ENCODE measurements at regions not wholly inside any gene's neighbourhood (a gene's known extent, or its start where the extent isn't known, plus 50 kb on each side); places are given as distances from the start of the nearest gene placed in this dataset.

GRCh38 chr2:72004201-72004915 is 143.3 kb downstream of the CYP26B1 start:
- no peak for TF ChIP-seq DPF2 (IDR thresholded peaks at IDR 0.05)
- no peak for TF ChIP-seq MXI1 (IDR thresholded peaks at IDR 0.05; ENCODE audit: low read depth, low read length)
- TF ChIP-seq POLR2A (IDR thresholded peaks at IDR 0.05; ENCODE audit: low read depth, low read length): no peak
- no peak for TF ChIP-seq SMC3 (IDR thresholded peaks at IDR 0.05; ENCODE audit: borderline replicate concordance, low read length)
- TF ChIP-seq RFX5 (IDR thresholded peaks at IDR 0.05; ENCODE audit: low read depth, low read length): no peak
- TF ChIP-seq MYC (IDR thresholded peaks at IDR 0.05; ENCODE audit: insufficient read depth, insufficient read length, insufficient replicate concordance, low read length, severe bottlenecking): no peak
- no peak for TF ChIP-seq TARDBP (IDR thresholded peaks at IDR 0.05; ENCODE audit: borderline replicate concordance)

All from GM12878 (cell line).